ENCODE measurements at regions not wholly inside any gene's neighbourhood (a gene's known extent, or its start where the extent isn't known, plus 50 kb on each side); places are given as distances from the start of the nearest gene placed in this dataset.
A peak's percentile ranks its signal among the peaks of the same experiment; 100 is the strongest.

GRCh38 chr17:45729294-45729907, 54.7 kb upstream of the CRHR1 start:
- H3K4me3 ChIP-seq (ENCODE audit: low read length) = no peak overlapping the region
- H3K9ac ChIP-seq (ENCODE audit: extremely low read depth, low read length, poor library complexity, severe bottlenecking) = no peak overlapping the region
- H3K9me3 ChIP-seq (ENCODE audit: control insufficient read depth, low read length) = peaks cover 9% of the 10 kb centered on the region
- Mint-ChIP-seq H3K36me3 (ENCODE audit: low read depth) (no peaks in the 10 kb centered on the region), H3K4me3 (no peak overlapping the region), H3K9me3 (peaks cover 20% of the 10 kb centered on the region), H3K27me3 (ENCODE audit: insufficient read depth) (peaks cover 74% of the 10 kb centered on the region), H3K27ac (no peak overlapping the region), H3K4me1 (no peaks in the 10 kb centered on the region)
- H3K36me3 ChIP-seq (ENCODE audit: control insufficient read depth, insufficient read depth, low read length) = no peaks in the 10 kb centered on the region
- DNase-seq = peak; percentile 37
- peaks cover 42% of the 10 kb centered on the region for H3K27me3 ChIP-seq (ENCODE audit: control insufficient read depth, insufficient read depth, low read length, poor library complexity, severe bottlenecking)
- WGBS, 2 experiments (ENCODE audit: insufficient coverage in 1 of 2, insufficient read length in 1 of 2) = 71 to 78% methylated on average over 4 to 5 of the region's 5 CpGs
- TF ChIP-seq CTCF (conservative IDR thresholded peaks at IDR 0.05) = no peak
- H3K4me1 ChIP-seq (ENCODE audit: control insufficient read depth, insufficient read depth, low read length) = no peaks in the 10 kb centered on the region
- H3K27ac ChIP-seq (ENCODE audit: low read depth, low read length) = no peak overlapping the region

- H3K4me1 Mint-ChIP-seq = no peaks in the 10 kb centered on the region
- Histone ChIP-seq H3K9ac (ENCODE audit: extremely low read depth, low read length, poor library complexity, severe bottlenecking) (no peak overlapping the region), H3K36me3 (ENCODE audit: control insufficient read depth, insufficient read depth, low read length) (no peaks in the 10 kb centered on the region), H3K9me3 (ENCODE audit: control insufficient read depth, low read length) (peaks cover 9% of the 10 kb centered on the region), H3K4me3 (ENCODE audit: low read length) (no peak overlapping the region), H3K27me3 (ENCODE audit: control insufficient read depth, insufficient read depth, low read length, poor library complexity, severe bottlenecking) (peaks cover 41% of the 10 kb centered on the region), H3K27ac (ENCODE audit: low read depth, low read length) (no peak overlapping the region), H3K4me1 (ENCODE audit: control insufficient read depth, insufficient read depth, low read length) (no peaks in the 10 kb centered on the region)
- peaks cover 20% of the 10 kb centered on the region for H3K9me3 Mint-ChIP-seq
- H3K27me3 Mint-ChIP-seq (ENCODE audit: insufficient read depth) = peaks cover 68% of the 10 kb centered on the region
- no peaks in the 10 kb centered on the region for H3K36me3 Mint-ChIP-seq (ENCODE audit: low read depth)
- no peak for TF ChIP-seq CTCF (conservative IDR thresholded peaks at IDR 0.05)
- WGBS, 2 experiments (ENCODE audit: insufficient coverage in 1 of 2, insufficient read length in 1 of 2) = 94 to 100% methylated on average over 1 to 2 of the region's 2 CpGs
- H3K27ac Mint-ChIP-seq = no peak overlapping the region
- no peak for DNase-seq
- H3K4me3 Mint-ChIP-seq = no peak overlapping the region
These were observed 53.9 kb upstream of the CRHR1 start for GRCh38 chr17:45730192-45730591.

- Histone ChIP-seq H3K9ac (ENCODE audit: extremely low read depth, low read length, poor library complexity, severe bottlenecking) (no peak overlapping the region), H3K4me3 (ENCODE audit: low read length) (no peak overlapping the region), H3K27me3 (ENCODE audit: control insufficient read depth, insufficient read depth, low read length, poor library complexity, severe bottlenecking) (peaks cover 40% of the 10 kb centered on the region), H3K4me1 (ENCODE audit: control insufficient read depth, insufficient read depth, low read length) (no peaks in the 10 kb centered on the region), H3K9me3 (ENCODE audit: control insufficient read depth, low read length) (peaks cover 9% of the 10 kb centered on the region), H3K27ac (ENCODE audit: low read depth, low read length) (no peak overlapping the region), H3K36me3 (ENCODE audit: control insufficient read depth, insufficient read depth, low read length) (no peaks in the 10 kb centered on the region)
- Mint-ChIP-seq H3K36me3 (ENCODE audit: low read depth) (no peaks in the 10 kb centered on the region), H3K4me1 (no peaks in the 10 kb centered on the region), H3K4me3 (no peak overlapping the region), H3K9me3 (peaks cover 20% of the 10 kb centered on the region), H3K27me3 (ENCODE audit: insufficient read depth) (peaks cover 60% of the 10 kb centered on the region), H3K27ac (no peak overlapping the region)
- TF ChIP-seq CTCF (conservative IDR thresholded peaks at IDR 0.05) = no peak
- DNase-seq = peak; percentile 10
- 100% methylated on average over 1 of the region's 1 CpG; no CpG with 5 or more reads in 1 of the 2 experiments for WGBS, 2 experiments (ENCODE audit: insufficient coverage in 1 of 2, insufficient read length in 1 of 2)
These were observed 52.7 kb upstream of the CRHR1 start for GRCh38 chr17:45731459-45731858.
